ENCODE measurements at regions not wholly inside any gene's neighbourhood (a gene's known extent, or its start where the extent isn't known, plus 50 kb on each side); places are given as distances from the start of the nearest gene placed in this dataset.

GRCh38 chr14:73780896-73781295, 66.7 kb upstream of the PNMA1 start:
- no peak for DNase-seq

DNA sequence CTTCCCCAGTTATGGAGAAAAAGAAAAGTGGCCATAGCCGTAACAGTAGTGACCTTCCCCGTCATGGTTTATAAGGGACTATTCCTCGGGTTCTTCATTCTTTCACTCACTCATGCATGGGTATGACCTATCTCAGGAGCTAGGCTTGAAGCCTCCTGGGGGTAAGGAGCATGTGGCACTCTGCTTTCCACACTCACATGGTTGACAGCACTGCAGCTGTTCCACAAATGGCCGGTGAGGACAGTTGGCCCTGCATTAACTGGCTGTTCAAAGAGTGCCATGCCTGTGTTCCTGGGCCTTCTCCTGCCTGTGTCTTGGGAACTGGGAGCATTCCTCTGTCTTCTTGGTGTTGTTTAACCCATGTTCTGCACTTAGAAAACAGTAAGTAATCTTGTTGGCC, 66.2 kb upstream of the PNMA1 start:
- DNase-seq: no peak

DNA sequence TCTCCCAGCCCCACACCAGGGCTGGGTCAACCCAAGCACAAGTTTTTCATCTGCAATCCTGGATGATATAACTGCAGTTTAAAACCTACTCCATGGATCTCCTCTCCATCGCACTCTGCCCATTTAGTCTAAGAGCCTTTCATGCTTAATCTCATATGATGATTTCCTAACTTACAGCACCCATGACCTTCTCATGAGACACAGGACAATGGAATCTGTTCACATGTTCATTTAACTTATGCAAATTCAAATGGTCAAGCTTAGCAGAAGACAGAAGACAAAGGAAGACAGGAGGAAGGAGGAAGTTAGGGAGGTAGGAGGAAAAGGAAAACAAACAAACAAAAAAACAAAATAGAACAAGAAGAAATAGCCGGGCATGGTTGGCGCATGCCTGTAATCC, 64.6 kb upstream of the PNMA1 start:
- no peak for DNase-seq

DNA sequence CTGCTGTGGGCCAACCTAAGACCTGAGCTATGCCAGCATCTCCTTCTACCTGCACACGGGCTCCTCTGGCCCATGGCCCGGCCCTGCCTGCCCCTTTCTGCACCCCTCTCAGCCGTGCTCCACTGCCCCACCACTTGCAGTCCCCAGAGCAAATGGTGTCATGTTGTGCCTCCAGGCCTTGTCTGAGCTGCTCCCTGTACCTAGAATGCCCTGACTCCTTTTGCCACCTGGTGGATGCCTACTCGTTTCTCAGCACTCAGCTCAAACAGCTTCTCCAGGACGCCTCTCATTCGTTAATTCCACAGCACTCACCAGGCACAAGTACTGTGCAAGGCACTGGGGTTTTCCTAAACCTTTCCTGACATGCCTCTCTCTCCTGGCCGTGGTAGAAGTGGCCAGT, 63.2 kb upstream of the PNMA1 start:
- DNase-seq: peak; percentile 72

DNA sequence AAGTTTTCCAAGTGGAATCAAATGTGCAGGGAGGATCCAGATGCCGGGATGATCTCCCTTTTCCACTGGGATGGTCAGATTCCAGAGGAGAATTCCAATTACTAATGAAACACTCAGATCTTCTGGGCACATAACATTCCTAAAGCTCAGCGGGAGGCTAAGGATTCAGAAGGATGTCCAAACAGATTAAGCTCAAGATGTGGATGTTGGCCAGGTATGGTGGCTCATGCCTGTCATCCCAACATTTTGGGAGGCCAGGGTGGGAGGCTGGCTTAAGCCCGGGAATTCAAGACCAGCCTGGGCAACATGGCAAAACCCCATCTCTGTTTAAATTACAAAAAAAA, 62.0 kb upstream of the PNMA1 start:
- no peak for DNase-seq

- no peak for DNase-seq
These were observed 61.4 kb upstream of the PNMA1 start for GRCh38 chr14:73775339-73776193.

- DNase-seq: no peak
These were observed 60.5 kb upstream of the PNMA1 start for GRCh38 chr14:73774671-73775070.

DNA sequence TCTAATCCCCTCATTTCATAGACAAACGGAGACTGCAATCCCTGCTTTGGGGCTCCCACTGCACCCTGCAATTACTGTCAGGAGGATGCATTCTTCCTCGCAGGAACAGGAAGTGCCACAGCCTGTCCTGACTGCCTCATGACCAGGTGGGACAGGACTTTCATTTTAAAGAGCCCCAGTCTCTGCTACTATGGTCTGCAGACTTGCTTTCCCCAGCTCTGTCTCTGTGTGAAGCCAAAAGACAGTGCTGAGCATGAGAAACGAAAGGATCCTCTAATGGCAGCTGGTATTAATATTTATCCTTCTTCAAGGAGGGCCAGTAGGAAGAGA, 60.0 kb upstream of the PNMA1 start:
- no peak for DNase-seq

DNA sequence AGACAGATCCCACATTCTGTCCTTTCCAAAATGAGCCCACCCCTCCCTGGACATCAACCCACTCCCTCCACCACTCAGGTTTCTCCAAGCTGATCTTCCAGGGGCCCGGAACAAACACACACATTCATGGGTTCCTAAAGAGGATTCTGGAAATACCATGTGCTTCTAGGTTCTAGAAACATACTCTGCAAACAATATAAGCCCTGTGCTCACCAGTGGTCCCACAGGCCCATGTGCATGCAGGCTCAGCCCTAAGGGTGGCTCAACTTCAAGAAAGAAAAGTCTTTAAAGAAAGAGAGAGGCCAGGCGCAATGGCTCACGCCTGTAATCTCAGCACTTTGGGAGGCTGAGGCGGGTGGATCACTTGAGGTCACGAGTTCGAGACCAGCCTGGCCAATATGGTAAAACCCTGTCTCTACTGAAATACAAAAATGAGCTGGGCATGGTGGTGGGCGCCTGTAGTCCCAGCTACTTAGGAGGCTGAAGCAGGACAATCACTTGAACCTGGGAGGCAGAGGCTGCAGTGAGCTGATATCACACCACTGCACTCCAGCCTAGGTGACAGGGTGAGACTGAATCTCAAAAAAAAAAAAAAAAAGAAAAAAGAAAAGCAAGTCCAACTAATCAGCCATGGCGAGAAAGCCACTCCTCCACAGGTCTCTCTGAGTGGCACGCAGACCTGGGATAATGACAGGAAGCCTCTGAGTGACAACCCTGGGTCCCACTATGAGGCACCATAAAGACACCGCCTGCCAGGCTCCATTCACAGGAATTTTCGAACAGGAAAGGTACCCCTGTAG, 59.5 kb upstream of the PNMA1 start:
- DNase-seq: no peak

DNA sequence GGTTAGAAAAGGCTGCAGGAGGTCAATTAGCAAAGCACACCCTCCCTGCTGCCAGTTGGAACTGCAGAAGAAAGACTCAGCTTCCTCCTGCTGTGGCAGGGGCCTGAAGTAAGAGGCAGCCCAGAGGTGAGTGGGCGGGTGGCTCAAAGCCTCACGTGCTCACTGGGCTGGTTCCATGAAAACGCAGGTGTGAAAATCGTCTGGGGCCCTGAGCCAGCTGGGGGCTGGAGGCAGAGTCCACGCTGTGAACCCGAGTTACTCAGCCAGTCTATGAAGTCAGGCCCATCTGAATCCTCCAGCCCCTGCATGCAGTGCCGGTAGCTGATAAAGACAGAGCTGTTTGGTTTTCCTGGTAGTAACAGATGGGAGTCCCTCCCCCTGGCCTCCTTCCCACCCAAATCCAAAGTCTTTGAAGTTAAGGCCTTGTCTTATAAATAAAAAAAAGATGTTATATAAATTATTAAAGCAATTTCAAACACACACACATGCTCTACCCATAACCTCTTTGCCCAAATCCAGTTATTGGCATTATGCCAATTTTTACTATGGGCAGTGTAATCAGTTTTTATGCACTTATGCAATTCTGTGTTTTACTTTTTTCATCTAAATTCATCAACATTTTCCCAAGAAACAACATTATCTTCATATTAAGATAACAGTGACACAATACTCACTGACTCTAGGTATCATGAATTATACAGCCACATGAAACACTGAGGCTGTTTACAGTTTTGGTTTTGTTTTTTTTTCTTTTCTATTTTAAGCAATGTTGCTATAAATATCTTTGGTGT, 57.9 kb upstream of the PNMA1 start:
- peak; percentile 88 for DNase-seq

DNA sequence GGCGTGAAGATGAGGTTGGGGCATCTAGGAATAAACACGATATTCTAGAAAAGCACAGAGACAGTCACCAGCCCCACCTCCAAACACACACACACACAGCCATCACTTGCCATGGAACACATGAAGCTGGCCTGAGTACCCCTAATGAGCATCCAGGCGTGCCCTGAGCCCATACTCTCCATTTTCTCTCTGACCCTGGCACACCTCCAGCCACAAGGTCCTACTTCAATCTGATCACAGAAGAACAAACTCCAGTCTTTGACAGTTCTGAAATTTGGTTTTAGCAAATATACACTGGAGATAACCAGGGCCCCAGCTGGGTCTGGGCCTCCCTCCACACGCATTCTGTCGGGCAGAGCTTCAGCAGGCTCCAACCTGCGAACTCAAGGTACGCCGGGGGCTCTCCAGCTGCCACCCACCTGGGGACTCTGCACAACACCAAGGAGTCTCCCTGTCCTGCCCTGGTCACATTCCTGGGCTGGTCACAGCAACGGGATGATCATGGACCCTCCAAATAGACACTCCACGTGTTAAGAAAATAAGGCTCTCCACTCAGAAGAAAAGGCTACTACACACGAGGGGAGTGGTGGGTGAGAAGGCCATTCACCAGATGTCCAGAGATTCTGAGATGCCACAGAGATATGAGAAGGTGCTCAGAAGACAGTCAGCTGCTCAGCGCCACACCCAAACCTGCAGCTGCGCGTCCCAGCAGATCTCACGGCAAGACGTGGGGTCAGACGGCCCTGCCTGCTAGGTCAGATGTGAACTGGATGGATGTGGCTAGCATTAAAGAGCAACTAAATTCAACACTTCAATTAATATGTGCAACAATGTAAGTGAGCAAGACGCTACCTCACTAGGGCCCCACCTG, 57.0 kb upstream of the PNMA1 start:
- DNase-seq: no peak

GRCh38 chr14:73768107-73768506, 53.9 kb upstream of the PNMA1 start:
- no peak for DNase-seq

DNA sequence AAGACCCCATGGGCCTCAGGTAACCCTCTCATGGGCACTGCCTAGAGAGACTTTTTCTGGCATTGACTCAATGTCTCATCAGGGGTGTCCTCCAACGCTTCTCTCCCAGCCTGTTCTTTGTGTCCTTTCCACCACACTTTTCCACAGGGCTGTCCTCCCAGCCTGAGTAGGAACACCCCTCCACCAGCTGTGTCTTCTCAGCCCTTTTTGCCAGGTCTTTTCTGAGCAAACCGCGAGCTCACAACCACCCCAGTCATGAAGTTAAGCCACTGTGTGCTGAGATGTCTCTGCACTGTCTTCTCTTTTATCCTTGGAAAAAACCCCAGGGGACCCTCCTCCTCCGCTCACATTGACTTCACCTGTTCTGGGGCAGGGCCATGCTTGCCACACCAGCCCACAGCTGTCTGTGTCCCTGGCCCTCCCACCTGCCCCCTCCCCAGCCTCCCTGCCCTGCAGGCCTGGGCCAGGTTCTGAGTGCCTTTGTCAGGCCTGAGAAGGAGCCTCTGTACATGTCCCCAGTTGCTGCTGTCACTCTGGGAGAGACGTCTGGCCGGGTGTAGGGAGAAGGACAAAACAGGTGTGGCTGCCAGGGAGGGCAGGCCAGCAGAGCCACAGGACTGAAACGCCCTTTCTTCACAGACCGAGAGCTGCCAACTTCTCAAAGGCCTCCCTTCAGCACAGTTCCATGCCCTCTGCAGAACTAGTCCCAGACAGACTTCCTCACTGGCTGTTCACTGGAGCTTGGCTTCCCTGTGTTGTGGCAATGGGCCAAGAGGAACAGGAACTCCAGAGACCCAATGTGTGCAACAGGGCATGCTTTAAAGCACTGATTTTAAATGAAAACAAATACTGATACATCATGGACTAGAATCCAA, 50.5 kb upstream of the PNMA1 start:
- peak; percentile 65 for DNase-seq
